A549 (cell line): ENCODE measurements at regions not wholly inside any gene's neighbourhood (a gene's known extent, or its start where the extent isn't known, plus 50 kb on each side); places are given as distances from the start of the nearest gene placed in this dataset.

ENCODE experiments used
- ATAC-seq, 2 experiments: fragments of 200-7000 bp in 1 of 2; fragments of >200 bp in 1 of 2; cut with Nextera tagmentation in 1 of 2; cut with Tn5 transposase in 1 of 2; 3 replicates each; pipeline versions ENCODE4 v1.8.0 to v1.9.1; 2018 to 2020; ENCODE audit warnings: mild to moderate bottlenecking in 1 of 2, moderate library complexity in 1 of 2
- CTCF ChIA-PET: fragments of 300-600 bp; sonication (Branson Sonifier 250); formaldehyde crosslinking; extraction: SDS; loops from one replicate; lab custom pipeline; 2021; ENCODE audit warnings: antibody characterized with exemption, inconsistent platforms; lab: Yijun Ruan, JAX
- POLR2A ChIA-PET: fragments of 350-600 bp; formaldehyde crosslinking; extraction: SDS; loops from one replicate; lab custom pipeline; 2021; ENCODE audit warnings: antibody characterized with exemption, inconsistent platforms; lab: Yijun Ruan, JAX
- DNase-seq, 2 experiments: peaks; one replicate each; pipeline versions ENCODE4 v3.0.0 to v3.0.0-alpha.2; 2011 to 2016; ENCODE audit warnings: low read depth in 1 of 2, low spot score in 1 of 2
- FAIRE-seq: peaks from 2 replicates; lab custom pipeline; 2011; peaks lifted over from hg19 to GRCh38; lab: Jason Lieb, UNC
- H3K27ac ChIP-seq, 2 experiments: fragments of >200 bp; sonication (Bioruptor Twin); formaldehyde crosslinking; 3 replicates each; pipeline ENCODE4 v1.5.1; 2016 to 2017
- H3K4me1 ChIP-seq: fragments of >200 bp; sonication (Bioruptor Twin); formaldehyde crosslinking; 3 replicates; pipeline ENCODE4 v1.6.1; 2016
- H3K4me2 ChIP-seq: fragments of >200 bp; sonication (Bioruptor Twin); formaldehyde crosslinking; 3 replicates; pipeline ENCODE4 v1.6.1; 2016
- H3K4me3 ChIP-seq: fragments of >200 bp; sonication (Bioruptor Twin); formaldehyde crosslinking; 3 replicates; pipeline ENCODE4 v1.5.1; 2016
- H3K9me3 ChIP-seq: fragments of >200 bp; sonication (Bioruptor Twin); formaldehyde crosslinking; 3 replicates; pipeline ENCODE4 v1.6.1; 2016
- CBX8 ChIP-seq: fragments of 200-600 bp; sonication (generic); IDR thresholded peaks from 2 replicates; pipeline ENCODE4 v1.6.1; 2016
- EHMT2 ChIP-seq: fragments of 200-600 bp; sonication (generic); IDR thresholded peaks from 2 replicates; pipeline ENCODE4 v1.6.1; 2016; ENCODE audit warnings: antibody characterized with exemption, low read depth, mild to moderate bottlenecking, moderate library complexity
- ESRRA ChIP-seq: fragments of 150-350 bp; IDR thresholded peaks from 2 replicates; pipeline ENCODE4 v1.6.1; 2014; ENCODE audit warnings: mild to moderate bottlenecking, low read length, borderline replicate concordance
- FOSB ChIP-seq: fragments of 250-450 bp; sonication (Bioruptor Pico); IDR thresholded peaks from 2 replicates; pipeline ENCODE4 v1.5.0; 2020; ENCODE audit warnings: mild to moderate bottlenecking, moderate library complexity
- FOSL2 ChIP-seq, 2 experiments: fragments of 450-650 bp in 1 of 2; fragments of >200 bp in 1 of 2; sonication (Bioruptor Twin) in 1 of 2; formaldehyde crosslinking; IDR thresholded peaks; 2 replicates each; pipeline versions ENCODE4 v1.5.0 to v1.6.1; 2016 to 2020; ENCODE audit warnings: mild to moderate bottlenecking in 1 of 2, moderate library complexity in 1 of 2
- FOXS1 ChIP-seq: fragments of 250-450 bp; sonication (Bioruptor Pico); IDR thresholded peaks from 2 replicates; pipeline ENCODE4 v1.5.0; 2020; ENCODE audit warnings: mild to moderate bottlenecking, moderate library complexity
- HDAC2 ChIP-seq: fragments of 200-600 bp; sonication (generic); IDR thresholded peaks from 2 replicates; pipeline ENCODE4 v1.6.1; 2016
- HEYL ChIP-seq: fragments of 250-450 bp; sonication (Bioruptor Pico); IDR thresholded peaks from 2 replicates; pipeline ENCODE4 v1.8.0; 2021; ENCODE audit warnings: mild to moderate bottlenecking, moderate library complexity
- JUNB ChIP-seq: fragments of >200 bp; sonication (Bioruptor Twin); formaldehyde crosslinking; IDR thresholded peaks from 2 replicates; pipeline ENCODE4 v1.6.1; 2016
- KDM1A ChIP-seq: fragments of 200-600 bp; sonication (generic); IDR thresholded peaks from 2 replicates; pipeline ENCODE4 v1.6.1; 2016; ENCODE audit warnings: low read depth, mild to moderate bottlenecking
- KDM5A ChIP-seq: fragments of 200-600 bp; sonication (generic); IDR thresholded peaks from 2 replicates; pipeline ENCODE4 v1.6.1; 2016; ENCODE audit warnings: antibody characterized with exemption, mild to moderate bottlenecking
- MAFK ChIP-seq: fragments of 450-650 bp; IDR thresholded peaks from 2 replicates; pipeline ENCODE4 v1.6.1; 2014; ENCODE audit not compliant: partially characterized antibody
- PHF8 ChIP-seq: fragments of 200-600 bp; sonication (generic); IDR thresholded peaks from 2 replicates; pipeline ENCODE4 v1.6.1; 2016; ENCODE audit warnings: low read depth, mild to moderate bottlenecking, antibody characterized with exemption, moderate library complexity, borderline replicate concordance
- POLR2A ChIP-seq: IDR thresholded peaks from 2 replicates; pipeline ENCODE4 v1.6.1; 2012; ENCODE audit warnings: mild to moderate bottlenecking, low read length
- RAD21 ChIP-seq, 2 experiments: fragments of >200 bp in 1 of 2; sonication (Bioruptor Twin) in 1 of 2; formaldehyde crosslinking in 1 of 2; IDR thresholded peaks in 1 of 2; conservative IDR thresholded peaks in 1 of 2; 2 replicates in 1 of 2; 3 replicates in 1 of 2; pipeline ENCODE4 v1.6.1; 2012 to 2018; ENCODE audit warnings: inconsistent platforms in 1 of 2
- RFX5 ChIP-seq: fragments of 450-650 bp; IDR thresholded peaks from 2 replicates; pipeline ENCODE4 v1.7.1; 2014; ENCODE audit warnings: antibody characterized with exemption, mild to moderate bottlenecking, moderate library complexity
- SMC3 ChIP-seq: fragments of >200 bp; sonication (Bioruptor Twin); formaldehyde crosslinking; IDR thresholded peaks from 3 replicates; pipeline ENCODE4 v1.6.1; 2018; ENCODE audit warnings: inconsistent platforms
- ZC3H11A ChIP-seq: fragments of 450-650 bp; IDR thresholded peaks from 2 replicates; pipeline ENCODE4 v1.6.1; 2014; ENCODE audit warnings: antibody characterized with exemption, mild to moderate bottlenecking
- ZFP36 ChIP-seq: fragments of 450-650 bp; IDR thresholded peaks from 2 replicates; pipeline ENCODE4 v1.6.1; 2014; ENCODE audit warnings: borderline replicate concordance; ENCODE audit not compliant: partially characterized antibody
- ZNF302 ChIP-seq: fragments of 250-450 bp; sonication (Bioruptor Pico); IDR thresholded peaks from 2 replicates; pipeline ENCODE4 v1.9.0; 2021; ENCODE audit warnings: inconsistent platforms, mild to moderate bottlenecking, moderate library complexity
- ZSCAN20 ChIP-seq: fragments of 250-450 bp; sonication (Bioruptor Pico); IDR thresholded peaks from 2 replicates; pipeline ENCODE4 v1.8.0; 2022; ENCODE audit warnings: mild to moderate bottlenecking, moderate library complexity
- WGBS: methylation state at CpG from one replicate; pipeline ENCODE4 v1.1.6; 2017; ENCODE audit errors: missing lambda C conversion rate; 5-methylcytosine and 5-hydroxymethylcytosine counted together
- TF ChIP-seq, protein P1 (sequence below): fragments of 250-450 bp; sonication (Bioruptor Pico); IDR thresholded peaks from 2 replicates; pipeline ENCODE4 v1.5.0; 2021; ENCODE audit warnings: mild to moderate bottlenecking, moderate library complexity, borderline replicate concordance
- TF ChIP-seq, protein P2 (sequence below): fragments of 250-450 bp; sonication (Bioruptor Pico); IDR thresholded peaks from 2 replicates; pipeline ENCODE4 v1.5.0; 2020; ENCODE audit warnings: low read depth, mild to moderate bottlenecking, moderate library complexity
- TF ChIP-seq, protein P3 (sequence below): IDR thresholded peaks from 2 replicates; pipeline ENCODE4 v1.6.1; 2012; ENCODE audit warnings: low read depth, borderline replicate concordance
- TF ChIP-seq, protein P4 (sequence below): IDR thresholded peaks from 2 replicates; pipeline ENCODE4 v1.6.1; 2012

DNA sequence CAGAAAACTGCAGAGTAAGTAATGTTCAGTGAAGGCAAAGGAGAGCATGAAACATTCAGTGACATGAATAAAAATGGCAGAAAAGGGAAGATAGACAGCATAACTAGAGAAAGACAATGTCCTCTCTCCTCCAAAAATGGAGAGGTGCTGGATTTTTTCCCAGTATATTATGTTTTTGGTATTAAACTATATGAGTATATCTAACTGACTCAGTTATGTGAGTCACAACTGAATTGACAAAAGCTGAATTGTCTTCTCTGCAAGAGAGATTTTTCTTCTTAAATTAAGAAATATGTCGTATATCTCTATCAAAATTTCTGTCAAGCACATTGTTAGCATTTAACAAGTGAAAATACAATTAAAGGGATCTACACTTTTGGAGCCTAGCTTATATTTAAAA is 375.1 kb downstream of the CHSY3 start:
- TF ChIP-seq FOSL2 (IDR thresholded peaks at IDR 0.05): no peak
- TF ChIP-seq FOSL2 (CRISPR knock-in tag; IDR thresholded peaks at IDR 0.05): no peak
- TF ChIP-seq FOXS1: no peak
- TF ChIP-seq PHF8: no peak
- TF ChIP-seq HEYL: no peak
- TF ChIP-seq ESRRA: no peak
- no peak for TF ChIP-seq FOSB (CRISPR knock-in tag)
- no peak for TF ChIP-seq MAFK
- no peak for TF ChIP-seq EHMT2
- TF ChIP-seq JUNB: no peak
- TF ChIP-seq KDM5A: no peak
- TF ChIP-seq, all 56 proteins: peak for 0
- H3K9me3 ChIP-seq: no peaks in the 10 kb centered on the region
- no peak overlapping the region for H3K27ac ChIP-seq
- H3K4me1 ChIP-seq: no peaks in the 10 kb centered on the region
- DNase-seq: no peak
- ChIA-PET POLR2A (no interaction called here), CTCF (no interaction called here)
- H3K4me2 ChIP-seq: no peak overlapping the region
- no peak overlapping the region for H3K4me3 ChIP-seq
- no peak for FAIRE-seq
- ATAC-seq: no peak
- WGBS: 21% methylated on average over 1 of the region's 1 CpG

DNA sequence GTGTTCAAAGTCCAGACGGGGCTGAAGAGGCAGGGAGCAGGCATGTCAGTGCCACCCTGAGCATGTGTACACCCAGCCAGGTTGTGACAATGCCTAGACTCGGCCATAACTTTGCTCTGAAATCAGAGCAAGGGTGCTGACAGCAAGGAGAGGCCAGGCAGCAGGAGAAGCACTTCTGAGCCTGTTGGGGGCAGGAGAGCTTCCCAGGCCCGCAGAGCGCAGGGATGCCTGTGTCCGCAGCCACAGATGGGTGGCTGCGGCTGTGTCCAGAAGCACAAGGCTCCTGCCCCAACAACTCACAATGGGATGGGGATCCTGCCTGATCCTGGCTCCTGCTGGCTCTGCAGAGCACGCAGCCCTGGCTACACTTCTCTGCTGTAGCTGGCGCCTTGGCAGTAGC is 373.9 kb downstream of the CHSY3 start:
- 46% methylated on average over 3 of the region's 8 CpGs for WGBS
- ChIA-PET CTCF (no interaction called here), POLR2A (no interaction called here)
- no peak for DNase-seq
- no peak for FAIRE-seq
- Histone ChIP-seq H3K4me2 (no peak overlapping the region), H3K4me3 (no peak overlapping the region), H3K4me1 (no peaks in the 10 kb centered on the region), H3K9me3 (no peaks in the 10 kb centered on the region; the same call in 2 of the 3 replicates), H3K27ac (no peak overlapping the region)
- no peak for ATAC-seq
- TF ChIP-seq, protein P1, sequence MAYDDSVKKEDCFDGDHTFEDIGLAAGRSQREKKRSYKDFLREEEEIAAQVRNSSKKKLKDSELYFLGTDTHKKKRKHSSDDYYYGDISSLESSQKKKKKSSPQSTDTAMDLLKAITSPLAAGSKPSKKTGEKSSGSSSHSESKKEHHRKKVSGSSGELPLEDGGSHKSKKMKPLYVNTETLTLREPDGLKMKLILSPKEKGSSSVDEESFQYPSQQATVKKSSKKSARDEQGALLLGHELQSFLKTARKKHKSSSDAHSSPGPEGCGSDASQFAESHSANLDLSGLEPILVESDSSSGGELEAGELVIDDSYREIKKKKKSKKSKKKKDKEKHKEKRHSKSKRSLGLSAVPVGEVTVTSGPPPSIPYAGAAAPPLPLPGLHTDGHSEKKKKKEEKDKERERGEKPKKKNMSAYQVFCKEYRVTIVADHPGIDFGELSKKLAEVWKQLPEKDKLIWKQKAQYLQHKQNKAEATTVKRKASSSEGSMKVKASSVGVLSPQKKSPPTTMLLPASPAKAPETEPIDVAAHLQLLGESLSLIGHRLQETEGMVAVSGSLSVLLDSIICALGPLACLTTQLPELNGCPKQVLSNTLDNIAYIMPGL: no peak
- TF ChIP-seq KDM1A (no peak), CBX8 (no peak), POLR2A (no peak), ZFP36 (no peak), RAD21 (conservative IDR thresholded peaks at IDR 0.05 in 1 of 2, IDR thresholded peaks at IDR 0.05 in 1 of 2) (no peak), ZC3H11A (no peak), SMC3 (no peak), ZNF302 (CRISPR knock-in tag) (no peak), HDAC2 (no peak), MAFK (no peak), RFX5 (no peak), ZSCAN20 (CRISPR knock-in tag) (no peak)
- TF ChIP-seq, protein P2, sequence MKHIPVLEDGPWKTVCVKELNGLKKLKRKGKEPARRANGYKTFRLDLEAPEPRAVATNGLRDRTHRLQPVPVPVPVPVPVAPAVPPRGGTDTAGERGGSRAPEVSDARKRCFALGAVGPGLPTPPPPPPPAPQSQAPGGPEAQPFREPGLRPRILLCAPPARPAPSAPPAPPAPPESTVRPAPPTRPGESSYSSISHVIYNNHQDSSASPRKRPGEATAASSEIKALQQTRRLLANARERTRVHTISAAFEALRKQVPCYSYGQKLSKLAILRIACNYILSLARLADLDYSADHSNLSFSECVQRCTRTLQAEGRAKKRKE (CRISPR knock-in tag): no peak
- TF ChIP-seq, protein P3, sequence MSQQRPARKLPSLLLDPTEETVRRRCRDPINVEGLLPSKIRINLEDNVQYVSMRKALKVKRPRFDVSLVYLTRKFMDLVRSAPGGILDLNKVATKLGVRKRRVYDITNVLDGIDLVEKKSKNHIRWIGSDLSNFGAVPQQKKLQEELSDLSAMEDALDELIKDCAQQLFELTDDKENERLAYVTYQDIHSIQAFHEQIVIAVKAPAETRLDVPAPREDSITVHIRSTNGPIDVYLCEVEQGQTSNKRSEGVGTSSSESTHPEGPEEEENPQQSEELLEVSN: no peak
- TF ChIP-seq, protein P4, sequence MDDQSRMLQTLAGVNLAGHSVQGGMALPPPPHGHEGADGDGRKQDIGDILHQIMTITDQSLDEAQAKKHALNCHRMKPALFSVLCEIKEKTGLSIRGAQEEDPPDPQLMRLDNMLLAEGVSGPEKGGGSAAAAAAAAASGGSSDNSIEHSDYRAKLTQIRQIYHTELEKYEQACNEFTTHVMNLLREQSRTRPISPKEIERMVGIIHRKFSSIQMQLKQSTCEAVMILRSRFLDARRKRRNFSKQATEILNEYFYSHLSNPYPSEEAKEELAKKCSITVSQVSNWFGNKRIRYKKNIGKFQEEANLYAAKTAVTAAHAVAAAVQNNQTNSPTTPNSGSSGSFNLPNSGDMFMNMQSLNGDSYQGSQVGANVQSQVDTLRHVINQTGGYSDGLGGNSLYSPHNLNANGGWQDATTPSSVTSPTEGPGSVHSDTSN: no peak
